ENCODE measurements at regions not wholly inside any gene's neighbourhood (a gene's known extent, or its start where the extent isn't known, plus 50 kb on each side); places are given as distances from the start of the nearest gene placed in this dataset.

GRCh38 chr1:73862355-73862754, 335.6 kb downstream of the LRRIQ3 start:
- no peak for TF ChIP-seq CTCF (conservative IDR thresholded peaks at IDR 0.05; ENCODE audit: low read depth, low read length)
- H3K4me3 ChIP-seq (ENCODE audit: low read depth, low read length), result no peak overlapping the region
- no peak for DNase-seq (ENCODE audit: low read depth)

GRCh38 chr1:73860421-73860950, 337.5 kb downstream of the LRRIQ3 start:
- TF ChIP-seq CTCF (conservative IDR thresholded peaks at IDR 0.05; ENCODE audit: low read depth, low read length), result no peak
- no peak for DNase-seq (ENCODE audit: low read depth)
- no peak overlapping the region for H3K4me3 ChIP-seq (ENCODE audit: low read depth, low read length)

GRCh38 chr1:73859227-73859626, 338.7 kb downstream of the LRRIQ3 start:
- no peak for DNase-seq (ENCODE audit: low read depth)
- no peak for TF ChIP-seq CTCF (conservative IDR thresholded peaks at IDR 0.05; ENCODE audit: low read depth, low read length)
- H3K4me3 ChIP-seq (ENCODE audit: low read depth, low read length), result no peak overlapping the region

- DNase-seq (ENCODE audit: low read depth), result no peak
- no peak overlapping the region for H3K4me3 ChIP-seq (ENCODE audit: low read depth, low read length)
- no peak for TF ChIP-seq CTCF (conservative IDR thresholded peaks at IDR 0.05; ENCODE audit: low read depth, low read length)
These were observed 343.4 kb downstream of the LRRIQ3 start for GRCh38 chr1:73854527-73854926.

GRCh38 chr1:73842436-73842835, 355.5 kb downstream of the LRRIQ3 start:
- H3K4me3 ChIP-seq (ENCODE audit: low read depth, low read length), result no peak overlapping the region
- no peak for TF ChIP-seq CTCF (conservative IDR thresholded peaks at IDR 0.05; ENCODE audit: low read depth, low read length)
- no peak for DNase-seq (ENCODE audit: low read depth)

GRCh38 chr1:73839922-73840321, 358.1 kb downstream of the LRRIQ3 start:
- peak; percentile 1 for DNase-seq (ENCODE audit: low read depth)
- peak; percentile 15 for TF ChIP-seq CTCF (conservative IDR thresholded peaks at IDR 0.05; ENCODE audit: low read depth, low read length)
- H3K4me3 ChIP-seq (ENCODE audit: low read depth, low read length), result no peak overlapping the region
